Gastroesophageal sphincter (tissue), 4 donors: ENCODE measurements at regions not wholly inside any gene's neighbourhood (a gene's known extent, or its start where the extent isn't known, plus 50 kb on each side); places are given as distances from the start of the nearest gene placed in this dataset.

Source experiments
- ATAC-seq: fragments of 150-250 bp; one replicate; pipeline ENCODE4 v1.9.1; 2016; ENCODE audit warnings: mild to moderate bottlenecking, moderate library complexity
- H3K27ac ChIP-seq, 4 donors: fragments of 200-600 bp; sonication (generic) in 3 of 4; 1 replicate in 3 of 4; 2 replicates in 1 of 4; pipeline ENCODE4 v1.5.1; 2016 to 2019
- H3K27me3 ChIP-seq: fragments of 200-600 bp; sonication (generic); one replicate; pipeline ENCODE4 v1.5.1; 2019
- H3K36me3 ChIP-seq, 2 donors: fragments of 200-600 bp; sonication (generic); one replicate each; pipeline ENCODE4 v1.5.1; 2019; ENCODE audit warnings: control low read depth in 1 of 2
- H3K4me1 ChIP-seq, 3 donors: fragments of 200-600 bp; sonication (generic); 1 replicate in 2 of 3; 2 replicates in 1 of 3; pipeline ENCODE4 v1.5.1; 2016 to 2019; ENCODE audit warnings: control low read depth in 2 of 3
- H3K4me3 ChIP-seq, 2 donors: fragments of 200-600 bp; sonication (generic); one replicate each; pipeline ENCODE4 v1.5.1; 2019; ENCODE audit warnings: mild to moderate bottlenecking in 1 of 2, moderate library complexity in 1 of 2
- H3K9me3 ChIP-seq, 3 donors: fragments of 200-600 bp; sonication (generic); one replicate each; pipeline ENCODE4 v1.5.1; 2017 to 2019; ENCODE audit warnings: control low read depth in 2 of 3
- EP300 ChIP-seq: sonication (generic); formaldehyde crosslinking; IDR thresholded peaks from one replicate; pipeline ENCODE4 v1.6.1; 2017; ENCODE audit warnings: antibody characterized with exemption, mild to moderate bottlenecking
- POLR2A ChIP-seq, 2 donors: fragments of 450-650 bp; IDR thresholded peaks; one replicate each; pipeline ENCODE4 v1.6.1; 2017; ENCODE audit warnings: antibody characterized with exemption in 2 of 2, mild to moderate bottlenecking in 2 of 2, moderate library complexity in 1 of 2
- POLR2AphosphoS5 ChIP-seq: sonication (generic); formaldehyde crosslinking; IDR thresholded peaks from one replicate; pipeline ENCODE4 v1.6.1; 2017; ENCODE audit warnings: antibody characterized with exemption
- WGBS, 2 donors: methylation state at CpG; one replicate each; pipeline ENCODE4 v1.1.5; 2018; ENCODE audit warnings: low coverage in 1 of 2; 5-methylcytosine and 5-hydroxymethylcytosine counted together
- TF ChIP-seq, protein P1 (sequence below), 4 experiments: fragments of 200-600 bp in 2 of 4; fragments of 450-650 bp in 2 of 4; sonication (generic) in 1 of 4; IDR thresholded peaks; one replicate each; pipeline ENCODE4 v1.5.1; 2017 to 2019; ENCODE audit warnings: antibody characterized with exemption in 4 of 4, mild to moderate bottlenecking in 2 of 4, moderate library complexity in 2 of 4

DNA sequence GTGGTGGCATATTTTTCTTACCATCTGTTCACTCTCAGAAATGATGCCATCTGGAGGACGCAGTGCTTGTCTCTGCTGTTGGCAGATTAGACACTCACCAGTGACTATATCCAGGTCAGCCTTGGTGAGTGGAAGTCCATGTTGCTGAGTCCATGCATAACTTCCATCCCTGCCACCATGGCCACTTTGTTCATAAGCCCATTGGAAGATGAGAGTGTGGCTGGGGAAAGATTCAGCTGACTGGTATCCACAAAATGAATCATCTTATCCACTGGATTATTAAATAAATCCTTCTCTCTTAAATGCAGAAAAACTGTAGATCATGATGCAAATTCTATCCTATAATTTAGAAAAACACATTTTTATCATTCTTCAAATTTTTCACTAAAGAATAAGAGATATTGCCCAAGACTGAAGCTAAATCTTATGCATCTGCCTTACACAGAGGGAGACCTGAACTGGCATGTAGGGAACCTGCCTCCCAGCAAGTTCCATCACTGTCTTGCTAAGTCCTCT, 726.9 kb downstream of the TNS3 start:
- 63 to 67% methylated on average over 1 of the region's 1 CpG for WGBS, 2 donors
- H3K27ac ChIP-seq = no peak overlapping the region
- TF ChIP-seq POLR2A (IDR thresholded peaks at IDR 0.05) = no peak
- ATAC-seq = no peak
- H3K4me3 ChIP-seq = no peak overlapping the region
- H3K36me3 ChIP-seq = no peaks in the 10 kb centered on the region
- H3K9me3 ChIP-seq = no peaks in the 10 kb centered on the region
- no peaks in the 10 kb centered on the region for H3K27me3 ChIP-seq
- H3K4me1 ChIP-seq = no peaks in the 10 kb centered on the region

DNA sequence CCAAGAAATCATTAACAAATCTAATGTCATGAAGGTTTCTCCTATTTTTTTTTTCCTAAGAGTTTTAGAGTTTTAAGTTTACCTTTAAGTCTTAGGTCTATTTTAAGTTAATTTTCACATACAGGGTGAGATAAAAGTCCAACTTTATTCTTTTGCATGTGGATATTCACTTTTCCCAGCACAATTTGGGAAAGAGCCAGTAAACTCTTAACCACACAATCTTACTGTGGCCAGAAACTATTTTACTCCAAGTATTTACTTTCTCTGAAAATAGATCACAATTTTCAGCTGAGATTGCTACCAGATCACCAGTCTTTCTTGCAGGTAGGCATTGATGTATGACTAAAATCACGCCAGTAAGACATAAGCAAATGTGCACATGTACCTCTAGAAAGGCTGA, 728.5 kb downstream of the TNS3 start:
- Histone ChIP-seq H3K9me3 (no peaks in the 10 kb centered on the region), H3K27ac (no peak overlapping the region), H3K4me3 (no peak overlapping the region), H3K27me3 (no peaks in the 10 kb centered on the region), H3K36me3 (no peaks in the 10 kb centered on the region), H3K4me1 (no peaks in the 10 kb centered on the region)
- WGBS, 2 donors = 36 to 86% methylated on average over 1 of the region's 1 CpG
- no peak for ATAC-seq
- TF ChIP-seq POLR2AphosphoS5 (no peak), POLR2A (IDR thresholded peaks at IDR 0.05) (no peak), EP300 (no peak)
- TF ChIP-seq, protein P1, sequence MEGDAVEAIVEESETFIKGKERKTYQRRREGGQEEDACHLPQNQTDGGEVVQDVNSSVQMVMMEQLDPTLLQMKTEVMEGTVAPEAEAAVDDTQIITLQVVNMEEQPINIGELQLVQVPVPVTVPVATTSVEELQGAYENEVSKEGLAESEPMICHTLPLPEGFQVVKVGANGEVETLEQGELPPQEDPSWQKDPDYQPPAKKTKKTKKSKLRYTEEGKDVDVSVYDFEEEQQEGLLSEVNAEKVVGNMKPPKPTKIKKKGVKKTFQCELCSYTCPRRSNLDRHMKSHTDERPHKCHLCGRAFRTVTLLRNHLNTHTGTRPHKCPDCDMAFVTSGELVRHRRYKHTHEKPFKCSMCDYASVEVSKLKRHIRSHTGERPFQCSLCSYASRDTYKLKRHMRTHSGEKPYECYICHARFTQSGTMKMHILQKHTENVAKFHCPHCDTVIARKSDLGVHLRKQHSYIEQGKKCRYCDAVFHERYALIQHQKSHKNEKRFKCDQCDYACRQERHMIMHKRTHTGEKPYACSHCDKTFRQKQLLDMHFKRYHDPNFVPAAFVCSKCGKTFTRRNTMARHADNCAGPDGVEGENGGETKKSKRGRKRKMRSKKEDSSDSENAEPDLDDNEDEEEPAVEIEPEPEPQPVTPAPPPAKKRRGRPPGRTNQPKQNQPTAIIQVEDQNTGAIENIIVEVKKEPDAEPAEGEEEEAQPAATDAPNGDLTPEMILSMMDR (IDR thresholded peaks at IDR 0.05) = no peak

DNA sequence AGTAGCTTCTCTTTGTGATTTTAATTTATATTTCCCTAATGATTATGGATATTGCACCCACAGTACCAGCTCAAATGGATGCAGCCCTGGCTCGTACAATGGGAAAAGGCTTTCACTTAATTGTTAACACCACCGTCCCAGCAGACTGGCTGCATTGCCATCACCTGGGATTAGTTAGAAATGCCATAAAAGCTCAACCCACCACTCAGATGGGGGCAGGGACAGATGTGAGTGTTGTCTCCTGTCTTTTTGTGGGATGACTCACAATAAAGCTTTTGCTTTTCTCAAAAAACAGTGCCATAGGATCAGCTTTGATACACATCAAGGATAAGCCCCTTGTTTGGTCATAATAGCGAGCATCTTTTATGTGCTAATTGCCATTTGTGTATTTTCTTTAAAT, 729.1 kb downstream of the TNS3 start:
- Histone ChIP-seq H3K27me3 (no peaks in the 10 kb centered on the region), H3K4me1 (no peaks in the 10 kb centered on the region), H3K36me3 (no peaks in the 10 kb centered on the region), H3K4me3 (no peak overlapping the region), H3K9me3 (no peaks in the 10 kb centered on the region), H3K27ac (no peak overlapping the region)
- TF ChIP-seq EP300 = no peak
- TF ChIP-seq POLR2AphosphoS5 = no peak
- TF ChIP-seq POLR2A (IDR thresholded peaks at IDR 0.05) = no peak
- TF ChIP-seq, protein P1 (IDR thresholded peaks at IDR 0.05) = no peak
- 96 to 100% methylated on average over 1 to 3 of the region's 3 CpGs for WGBS, 2 donors
- no peak for ATAC-seq

DNA sequence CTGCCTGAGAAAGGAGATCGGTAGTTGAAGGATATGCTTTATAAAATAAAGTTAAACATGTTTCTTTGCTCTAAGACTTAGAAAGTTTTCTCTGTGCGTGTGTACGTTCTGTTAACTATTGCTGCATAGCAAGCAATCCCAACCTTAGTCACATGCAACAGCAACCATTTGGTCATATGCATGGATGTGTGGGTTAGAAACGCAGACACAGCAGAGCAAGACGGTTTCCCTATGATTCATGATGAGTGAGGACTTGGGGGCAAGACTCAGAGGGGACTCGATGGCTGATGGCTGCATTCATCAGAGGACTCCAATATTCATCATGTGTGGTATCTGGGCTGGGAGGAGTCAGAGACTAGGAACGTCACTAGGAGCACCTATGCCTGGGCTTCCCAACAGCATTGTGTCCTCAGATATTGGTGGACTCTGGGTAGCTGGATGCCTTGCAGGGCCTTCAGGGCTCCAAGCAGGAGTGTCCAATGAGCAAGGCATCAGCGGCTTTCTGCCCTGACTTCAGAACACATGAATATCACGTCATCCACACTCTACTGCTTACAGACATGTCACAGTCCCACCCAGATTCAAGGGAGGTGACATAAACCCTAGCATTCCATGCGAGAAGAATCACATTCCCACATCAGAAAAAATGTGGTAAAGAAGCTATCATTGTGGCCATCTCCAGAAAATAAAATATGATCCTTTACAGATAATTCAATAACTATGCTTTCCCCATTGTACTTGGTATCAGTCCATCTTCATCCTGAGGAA, 731.2 kb downstream of the TNS3 start:
- Histone ChIP-seq H3K9me3 (no peaks in the 10 kb centered on the region), H3K36me3 (no peaks in the 10 kb centered on the region), H3K4me3 (no peak overlapping the region), H3K4me1 (no peaks in the 10 kb centered on the region), H3K27me3 (no peaks in the 10 kb centered on the region), H3K27ac (no peak overlapping the region)
- no peak for ATAC-seq
- TF ChIP-seq POLR2AphosphoS5 (no peak), EP300 (no peak), POLR2A (IDR thresholded peaks at IDR 0.05) (no peak)
- TF ChIP-seq, protein P1 (IDR thresholded peaks at IDR 0.05) = no peak
- 87 to 94% methylated on average over 4 to 5 of the region's 10 CpGs for WGBS, 2 donors

DNA sequence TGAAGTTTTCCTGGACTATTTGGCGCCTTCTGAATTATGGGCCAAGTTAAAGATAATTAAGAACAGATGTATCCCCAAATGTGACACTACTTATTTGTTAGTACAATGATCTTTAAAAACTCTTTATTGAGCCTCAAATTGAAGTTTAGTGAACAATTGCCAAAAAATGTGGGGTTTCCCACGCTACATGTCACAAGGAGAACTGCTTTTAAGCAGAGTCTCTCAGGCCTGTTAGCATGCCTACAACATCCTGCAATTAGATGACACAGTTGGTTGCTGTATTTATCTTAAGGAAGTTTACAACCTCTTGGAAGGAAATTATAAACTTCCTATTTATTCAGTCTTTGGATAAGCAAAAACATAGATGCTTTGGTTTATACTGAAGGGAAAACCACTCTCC, 733.0 kb downstream of the TNS3 start:
- Histone ChIP-seq H3K4me3 (no peak overlapping the region), H3K27ac (no peak overlapping the region), H3K27me3 (no peaks in the 10 kb centered on the region), H3K36me3 (no peaks in the 10 kb centered on the region), H3K4me1 (no peaks in the 10 kb centered on the region), H3K9me3 (no peaks in the 10 kb centered on the region)
- 85 to 91% methylated on average over 2 of the region's 2 CpGs for WGBS, 2 donors
- TF ChIP-seq, protein P1 (IDR thresholded peaks at IDR 0.05) = no peak
- TF ChIP-seq POLR2AphosphoS5 = no peak
- no peak for TF ChIP-seq EP300
- no peak for TF ChIP-seq POLR2A (IDR thresholded peaks at IDR 0.05)
- ATAC-seq = no peak
